Astrocyte (in vitro differentiated cells and primary cell): ENCODE measurements at regions not wholly inside any gene's neighbourhood (a gene's known extent, or its start where the extent isn't known, plus 50 kb on each side); places are given as distances from the start of the nearest gene placed in this dataset.

ENCODE experiments used
- DNase-seq: peaks from one replicate; pipeline ENCODE4 v3.0.0-alpha.2; 2010; ENCODE audit warnings: low read depth
- FAIRE-seq: peaks from 2 replicates; lab custom pipeline; 2011; peaks lifted over from hg19 to GRCh38; lab: Jason Lieb, UNC
- H2AFZ ChIP-seq: 2 replicates; pipeline ENCODE4 v1.6.0; 2012; ENCODE audit warnings: low read depth, low read length, inconsistent platforms
- H3K27ac ChIP-seq: 2 replicates; pipeline ENCODE4 v1.5.1; 2011; ENCODE audit warnings: low read depth, low read length, inconsistent platforms
- H3K27me3 ChIP-seq: 2 replicates; pipeline ENCODE4 v1.6.0; 2011; ENCODE audit warnings: low read length, inconsistent platforms; ENCODE audit not compliant: insufficient read depth
- H3K36me3 ChIP-seq: 2 replicates; pipeline ENCODE4 v1.5.1; 2011; ENCODE audit warnings: low read length, inconsistent platforms; ENCODE audit not compliant: insufficient read depth
- H3K4me1 ChIP-seq: 2 replicates; pipeline ENCODE4 v1.5.1; 2011; ENCODE audit warnings: low read length, inconsistent platforms; ENCODE audit not compliant: insufficient read depth
- H3K4me2 ChIP-seq: 2 replicates; pipeline ENCODE4 v1.6.0; 2012; ENCODE audit warnings: low read length, inconsistent platforms
- H3K4me3 ChIP-seq: 2 replicates; pipeline ENCODE4 v1.5.1; 2011; ENCODE audit warnings: low read depth, mild to moderate bottlenecking, low read length, inconsistent platforms; ENCODE audit not compliant: insufficient read depth
- H3K79me2 ChIP-seq: 2 replicates; pipeline ENCODE4 v1.6.0; 2012; ENCODE audit warnings: mild to moderate bottlenecking, low read length, inconsistent platforms; ENCODE audit not compliant: insufficient read depth
- H3K9ac ChIP-seq: 2 replicates; pipeline ENCODE4 v1.6.0; 2012; ENCODE audit warnings: mild to moderate bottlenecking, low read length, inconsistent platforms
- H3K9me3 ChIP-seq: 2 replicates; pipeline ENCODE4 v1.5.1; 2012; ENCODE audit warnings: low read depth, mild to moderate bottlenecking, low read length, inconsistent platforms; ENCODE audit not compliant: insufficient read depth
- H4K20me1 ChIP-seq: 2 replicates; pipeline ENCODE4 v1.6.0; 2012; ENCODE audit warnings: low read length, inconsistent platforms; ENCODE audit not compliant: insufficient read depth
- H3K27ac Mint-ChIP-seq: one replicate; pipeline ENCODE4 v1.8.0; 2021; ENCODE audit warnings: mild to moderate bottlenecking, mixed read lengths; ENCODE audit not compliant: unreplicated experiment
- H3K27me3 Mint-ChIP-seq: one replicate; pipeline ENCODE4 v1.8.0; 2021; ENCODE audit warnings: low read depth, mixed read lengths; ENCODE audit not compliant: unreplicated experiment
- H3K36me3 Mint-ChIP-seq: one replicate; pipeline ENCODE4 v1.8.0; 2021; ENCODE audit warnings: low read depth, mixed read lengths; ENCODE audit not compliant: unreplicated experiment
- H3K4me1 Mint-ChIP-seq: one replicate; pipeline ENCODE4 v1.8.0; 2021; ENCODE audit warnings: low read depth, mixed read lengths; ENCODE audit not compliant: unreplicated experiment
- H3K4me3 Mint-ChIP-seq: one replicate; pipeline ENCODE4 v1.8.0; 2021; ENCODE audit warnings: mild to moderate bottlenecking, moderate library complexity, mixed read lengths; ENCODE audit not compliant: unreplicated experiment
- H3K9me3 Mint-ChIP-seq: one replicate; pipeline ENCODE4 v1.8.0; 2021; ENCODE audit warnings: mild to moderate bottlenecking, mixed read lengths; ENCODE audit not compliant: unreplicated experiment
- EZH2 ChIP-seq: IDR thresholded peaks from 2 replicates; pipeline ENCODE4 v1.6.1; 2012; ENCODE audit warnings: mild to moderate bottlenecking, low read length, inconsistent platforms; ENCODE audit not compliant: insufficient read depth
- TF ChIP-seq, protein P1 (sequence below): IDR thresholded peaks from 2 replicates; pipeline ENCODE4 v1.5.1; 2011; ENCODE audit warnings: low read depth, mild to moderate bottlenecking, inconsistent platforms, low read length, moderate library complexity; ENCODE audit not compliant: insufficient read depth

- no peak overlapping the region for H3K4me3 Mint-ChIP-seq
- Histone ChIP-seq H3K79me2 (no peaks in the 10 kb centered on the region), H3K9ac (no peak overlapping the region), H3K36me3 (no peaks in the 10 kb centered on the region), H2AFZ (no peak overlapping the region), H3K4me2 (no peak overlapping the region), H3K27ac (no peak overlapping the region), H3K27me3 (no peaks in the 10 kb centered on the region), H3K4me1 (no peaks in the 10 kb centered on the region), H3K9me3 (peaks cover 4% of the 10 kb centered on the region), H4K20me1 (no peaks in the 10 kb centered on the region), H3K4me3 (no peak overlapping the region)
- H3K36me3 Mint-ChIP-seq, result no peaks in the 10 kb centered on the region
- TF ChIP-seq EZH2, result no peak
- TF ChIP-seq, protein P1, sequence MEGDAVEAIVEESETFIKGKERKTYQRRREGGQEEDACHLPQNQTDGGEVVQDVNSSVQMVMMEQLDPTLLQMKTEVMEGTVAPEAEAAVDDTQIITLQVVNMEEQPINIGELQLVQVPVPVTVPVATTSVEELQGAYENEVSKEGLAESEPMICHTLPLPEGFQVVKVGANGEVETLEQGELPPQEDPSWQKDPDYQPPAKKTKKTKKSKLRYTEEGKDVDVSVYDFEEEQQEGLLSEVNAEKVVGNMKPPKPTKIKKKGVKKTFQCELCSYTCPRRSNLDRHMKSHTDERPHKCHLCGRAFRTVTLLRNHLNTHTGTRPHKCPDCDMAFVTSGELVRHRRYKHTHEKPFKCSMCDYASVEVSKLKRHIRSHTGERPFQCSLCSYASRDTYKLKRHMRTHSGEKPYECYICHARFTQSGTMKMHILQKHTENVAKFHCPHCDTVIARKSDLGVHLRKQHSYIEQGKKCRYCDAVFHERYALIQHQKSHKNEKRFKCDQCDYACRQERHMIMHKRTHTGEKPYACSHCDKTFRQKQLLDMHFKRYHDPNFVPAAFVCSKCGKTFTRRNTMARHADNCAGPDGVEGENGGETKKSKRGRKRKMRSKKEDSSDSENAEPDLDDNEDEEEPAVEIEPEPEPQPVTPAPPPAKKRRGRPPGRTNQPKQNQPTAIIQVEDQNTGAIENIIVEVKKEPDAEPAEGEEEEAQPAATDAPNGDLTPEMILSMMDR, result no peak
- peaks cover 4% of the 10 kb centered on the region for H3K27me3 Mint-ChIP-seq
- H3K9me3 Mint-ChIP-seq, result peaks cover 6% of the 10 kb centered on the region
- H3K27ac Mint-ChIP-seq, result no peak overlapping the region
- no peaks in the 10 kb centered on the region for H3K4me1 Mint-ChIP-seq
- DNase-seq (no peak), FAIRE-seq (no peak)
These were observed 192.0 kb downstream of the ALDH8A1 start for GRCh38 chr6:134757911-134758361.

DNA sequence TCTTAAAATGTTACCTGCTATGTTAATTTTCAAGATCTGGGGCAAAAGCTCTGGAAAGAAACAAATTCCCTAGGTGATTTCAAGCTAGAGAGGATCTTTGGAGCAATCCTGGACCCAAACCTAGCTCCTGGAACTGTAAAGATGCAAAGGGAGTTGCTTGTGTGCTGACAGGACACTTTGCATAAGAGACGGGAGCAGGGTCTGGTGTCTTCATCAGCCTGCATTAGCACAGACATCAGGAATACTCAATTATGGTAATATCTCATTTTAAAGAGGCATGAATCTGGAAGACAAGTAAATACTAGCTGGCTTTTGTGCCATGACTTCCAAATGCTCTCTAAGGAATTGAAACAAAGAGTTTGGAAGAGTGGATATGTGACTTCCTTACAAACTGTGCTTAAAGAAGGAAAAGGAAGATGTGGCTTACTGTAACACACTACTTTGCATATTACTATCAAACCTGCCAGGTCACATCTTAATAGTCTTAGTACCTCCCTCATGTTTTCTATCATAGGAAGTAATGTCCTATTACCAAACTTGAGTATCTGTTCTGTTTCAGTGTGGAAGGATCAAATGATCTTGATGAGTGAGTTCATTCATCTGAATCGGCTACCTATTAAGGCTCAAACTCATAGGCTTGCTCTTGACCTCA is 193.4 kb downstream of the ALDH8A1 start:
- no peak for FAIRE-seq
- H3K4me3 Mint-ChIP-seq, result no peak overlapping the region

More for the DNA sequence above, 193.4 kb downstream of the ALDH8A1 start:
- no peak overlapping the region for H3K27ac ChIP-seq
- H3K27me3 ChIP-seq, result no peaks in the 10 kb centered on the region
- Mint-ChIP-seq H3K4me1 (no peaks in the 10 kb centered on the region), H3K36me3 (no peaks in the 10 kb centered on the region), H3K27ac (no peak overlapping the region), H3K27me3 (peaks cover 4% of the 10 kb centered on the region), H3K9me3 (peaks cover 6% of the 10 kb centered on the region)
- H4K20me1 ChIP-seq, result no peaks in the 10 kb centered on the region
- no peak overlapping the region for H3K4me2 ChIP-seq
- no peak overlapping the region for H3K9ac ChIP-seq
- H3K4me3 ChIP-seq, result no peak overlapping the region
- no peaks in the 10 kb centered on the region for H3K79me2 ChIP-seq
- H3K36me3 ChIP-seq, result no peaks in the 10 kb centered on the region
- H3K4me1 ChIP-seq, result no peaks in the 10 kb centered on the region
- no peak for TF ChIP-seq EZH2
- TF ChIP-seq, protein P1, result no peak
- no peak overlapping the region for H2AFZ ChIP-seq
- no peak for DNase-seq
- H3K9me3 ChIP-seq, result peaks cover 4% of the 10 kb centered on the region
